Upper lobe of left lung (tissue), 4 donors: ENCODE measurements at regions not wholly inside any gene's neighbourhood (a gene's known extent, or its start where the extent isn't known, plus 50 kb on each side); places are given as distances from the start of the nearest gene placed in this dataset.

Experiments
- POLR2A ChIP-seq, 4 donors: fragments of 450-650 bp; IDR thresholded peaks; one replicate each; pipeline ENCODE4 v1.5.1; 2016 to 2017; ENCODE audit warnings: antibody characterized with exemption in 4 of 4, mild to moderate bottlenecking in 2 of 4
- TF ChIP-seq, protein P1 (sequence below), 6 experiments: fragments of 450-650 bp in 4 of 6; fragments of 200-600 bp in 2 of 6; sonication (generic) in 2 of 6; IDR thresholded peaks; one replicate each; pipeline ENCODE4 v1.5.1; 2016 to 2019; ENCODE audit warnings: antibody characterized with exemption in 6 of 6

DNA sequence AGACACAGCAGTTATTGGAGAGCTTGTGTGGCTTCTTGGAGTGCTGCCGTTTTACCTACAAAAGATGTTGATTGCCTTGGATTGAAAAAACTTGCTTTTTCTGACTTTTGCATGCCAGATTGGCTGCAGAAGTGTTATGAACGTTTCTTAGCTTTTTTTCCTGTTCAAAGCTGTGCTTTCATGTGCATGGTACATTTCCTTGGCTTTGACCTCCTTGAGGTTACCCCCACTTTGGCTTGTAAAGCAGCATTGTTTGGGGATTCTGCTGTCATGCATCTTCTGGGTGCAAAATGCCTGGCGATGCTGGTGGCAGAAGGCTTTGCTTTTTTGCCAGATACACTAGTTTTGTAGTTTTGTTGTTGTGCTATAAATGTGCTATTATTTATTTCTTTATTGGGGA, 80.0 kb downstream of the JRKL start:
- TF ChIP-seq, protein P1, sequence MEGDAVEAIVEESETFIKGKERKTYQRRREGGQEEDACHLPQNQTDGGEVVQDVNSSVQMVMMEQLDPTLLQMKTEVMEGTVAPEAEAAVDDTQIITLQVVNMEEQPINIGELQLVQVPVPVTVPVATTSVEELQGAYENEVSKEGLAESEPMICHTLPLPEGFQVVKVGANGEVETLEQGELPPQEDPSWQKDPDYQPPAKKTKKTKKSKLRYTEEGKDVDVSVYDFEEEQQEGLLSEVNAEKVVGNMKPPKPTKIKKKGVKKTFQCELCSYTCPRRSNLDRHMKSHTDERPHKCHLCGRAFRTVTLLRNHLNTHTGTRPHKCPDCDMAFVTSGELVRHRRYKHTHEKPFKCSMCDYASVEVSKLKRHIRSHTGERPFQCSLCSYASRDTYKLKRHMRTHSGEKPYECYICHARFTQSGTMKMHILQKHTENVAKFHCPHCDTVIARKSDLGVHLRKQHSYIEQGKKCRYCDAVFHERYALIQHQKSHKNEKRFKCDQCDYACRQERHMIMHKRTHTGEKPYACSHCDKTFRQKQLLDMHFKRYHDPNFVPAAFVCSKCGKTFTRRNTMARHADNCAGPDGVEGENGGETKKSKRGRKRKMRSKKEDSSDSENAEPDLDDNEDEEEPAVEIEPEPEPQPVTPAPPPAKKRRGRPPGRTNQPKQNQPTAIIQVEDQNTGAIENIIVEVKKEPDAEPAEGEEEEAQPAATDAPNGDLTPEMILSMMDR (IDR thresholded peaks at IDR 0.05): no peak
- no peak for TF ChIP-seq POLR2A (IDR thresholded peaks at IDR 0.05)
